H1 (cell line): ENCODE measurements at regions not wholly inside any gene's neighbourhood (a gene's known extent, or its start where the extent isn't known, plus 50 kb on each side); places are given as distances from the start of the nearest gene placed in this dataset.

Experiments used
- CTCF ChIA-PET: fragments of 300-600 bp; sonication (Branson Sonifier 250); formaldehyde crosslinking; loops from one replicate; lab custom pipeline; 2021; ENCODE audit not compliant: partially characterized antibody; lab: Charles Lee
- POLR2A ChIA-PET: fragments of 300-600 bp; sonication (Branson Sonifier 250); formaldehyde crosslinking; loops from one replicate; lab custom pipeline; 2021; ENCODE audit warnings: inconsistent platforms; ENCODE audit not compliant: partially characterized antibody; lab: Charles Lee
- DNase-seq, 2 experiments: peaks; one replicate each; pipeline versions ENCODE4 v3.0.0 to v3.0.0-alpha.2; 2010 to 2022; ENCODE audit warnings: low spot score in 2 of 2, low read depth in 1 of 2, mixed read lengths in 1 of 2
- FAIRE-seq: peaks from 2 replicates; lab custom pipeline; 2011; peaks lifted over from hg19 to GRCh38; lab: Jason Lieb, UNC
- H2AFZ ChIP-seq: 2 replicates; pipeline ENCODE4 v1.8.1; 2012; ENCODE audit warnings: low read length, inconsistent platforms
- H2AK5ac ChIP-seq: 2 replicates; pipeline ENCODE4 v1.6.1; 2013; ENCODE audit warnings: low read depth, low read length
- H2BK120ac ChIP-seq: replicated peaks from 2 replicates; pipeline ENCODE3; 2013; ENCODE audit warnings: low read depth, low read length, inconsistent platforms
- H2BK12ac ChIP-seq: 2 replicates; pipeline ENCODE4 v1.6.1; 2013; ENCODE audit warnings: low read depth, low read length
- H2BK15ac ChIP-seq: 2 replicates; pipeline ENCODE4 v1.6.1; 2013; ENCODE audit warnings: low read length
- H2BK20ac ChIP-seq: 2 replicates; pipeline ENCODE4 v1.6.1; 2013; ENCODE audit warnings: low read length
- H2BK5ac ChIP-seq: 2 replicates; pipeline ENCODE4 v1.6.1; 2013; ENCODE audit warnings: low read depth, low read length
- H3K14ac ChIP-seq: 2 replicates; pipeline ENCODE4 v1.6.1; 2013; ENCODE audit warnings: inconsistent platforms; ENCODE audit not compliant: insufficient read length
- H3K18ac ChIP-seq: 2 replicates; pipeline ENCODE4 v1.6.1; 2013; ENCODE audit warnings: low read length; ENCODE audit errors: extremely low read depth
- H3K23ac ChIP-seq: 2 replicates; pipeline ENCODE4 v1.6.1; 2013; ENCODE audit warnings: inconsistent platforms; ENCODE audit not compliant: insufficient read length
- H3K23me2 ChIP-seq: 2 replicates; pipeline ENCODE4 v1.6.1; 2013; ENCODE audit warnings: low read depth, low read length
- H3K27ac ChIP-seq: 2 replicates; pipeline ENCODE4 v1.6.1; 2011; ENCODE audit warnings: low read depth, low read length, inconsistent platforms
- H3K27me3 ChIP-seq, 4 experiments: replicated peaks in 1 of 4; 1 replicate in 1 of 4; 2 replicates in 3 of 4; pipeline versions ENCODE4 v1.6.1 to v1.8.1; 2011 to 2013; ENCODE audit warnings: low read length in 3 of 4, mild to moderate bottlenecking in 3 of 4, inconsistent platforms in 2 of 4, mixed read lengths in 2 of 4, moderate library complexity in 1 of 4; ENCODE audit not compliant: control insufficient read depth in 3 of 4, insufficient read depth in 3 of 4; ENCODE audit errors: extremely low read depth in 1 of 4
- H3K36me3 ChIP-seq, 4 experiments: 2 replicates each; pipeline versions ENCODE4 v1.6.1 to v1.8.1; 2011 to 2013; ENCODE audit warnings: mild to moderate bottlenecking in 4 of 4, low read length in 3 of 4, moderate library complexity in 2 of 4, control low read depth in 1 of 4, inconsistent platforms in 1 of 4; ENCODE audit not compliant: insufficient read depth in 4 of 4, control insufficient read depth in 2 of 4
- H3K4ac ChIP-seq: replicated peaks from 2 replicates; pipeline ENCODE3; 2013; ENCODE audit warnings: low read length, low read depth, mixed read lengths, inconsistent platforms; ENCODE audit not compliant: insufficient read length
- H3K4me1 ChIP-seq, 4 experiments: replicated peaks in 1 of 4; 1 replicate in 1 of 4; 2 replicates in 3 of 4; pipeline versions ENCODE4 v1.6.1 to v1.8.1; 2011 to 2013; ENCODE audit warnings: low read length in 3 of 4, inconsistent platforms in 2 of 4, mixed read lengths in 1 of 4; ENCODE audit not compliant: insufficient read depth in 4 of 4, control insufficient read depth in 3 of 4
- H3K4me2 ChIP-seq, 2 experiments: 2 replicates each; pipeline versions ENCODE4 v1.6.1 to v1.8.1; 2011 to 2013; ENCODE audit warnings: low read depth in 2 of 2, low read length in 2 of 2, control low read depth in 1 of 2, inconsistent platforms in 1 of 2, mild to moderate bottlenecking in 1 of 2; ENCODE audit not compliant: insufficient read depth in 1 of 2
- H3K4me3 ChIP-seq, 4 experiments: fragments of 200-600, 300-600 bp in 1 of 4; sonication (generic), shearing (Covaris generic), sonication (Bioruptor Twin) in 1 of 4; 2 replicates each; pipeline versions ENCODE4 v1.5.1 to v1.8.1; 2011 to 2016; ENCODE audit warnings: low read length in 4 of 4, low read depth in 3 of 4, control low read depth in 2 of 4, inconsistent platforms in 2 of 4, mild to moderate bottlenecking in 2 of 4, mixed read lengths in 1 of 4, moderate library complexity in 1 of 4; ENCODE audit not compliant: insufficient read depth in 2 of 4; ENCODE audit errors: extremely low read depth in 1 of 4
- H3K56ac ChIP-seq: replicated peaks from 2 replicates; pipeline ENCODE3; 2013; ENCODE audit warnings: low read depth, mild to moderate bottlenecking, mixed read lengths, low read length, inconsistent platforms; ENCODE audit not compliant: insufficient read length
- H3K79me1 ChIP-seq: 2 replicates; pipeline ENCODE4 v1.6.1; 2013; ENCODE audit warnings: low read depth, low read length, control low read depth
- H3K79me2 ChIP-seq, 2 experiments: 2 replicates each; pipeline versions ENCODE4 v1.6.1 to v1.8.1; 2012 to 2013; ENCODE audit warnings: low read length in 2 of 2, mild to moderate bottlenecking in 2 of 2, inconsistent platforms in 1 of 2; ENCODE audit not compliant: insufficient read depth in 2 of 2, control insufficient read depth in 1 of 2
- H3K9ac ChIP-seq, 4 experiments: replicated peaks in 1 of 4; 1 replicate in 1 of 4; 2 replicates in 3 of 4; pipeline versions ENCODE4 v1.6.1 to v1.8.1; 2011 to 2013; ENCODE audit warnings: low read depth in 3 of 4, low read length in 3 of 4, control low read depth in 2 of 4, mild to moderate bottlenecking in 2 of 4, moderate library complexity in 2 of 4, inconsistent platforms in 1 of 4; ENCODE audit errors: extremely low read depth in 1 of 4
- H3K9me3 ChIP-seq, 2 experiments: 2 replicates each; pipeline versions ENCODE4 v1.6.1 to v1.8.1; 2012 to 2013; ENCODE audit warnings: mild to moderate bottlenecking in 2 of 2, moderate library complexity in 2 of 2, control low read depth in 1 of 2, inconsistent platforms in 1 of 2, low read depth in 1 of 2, low read length in 1 of 2, mixed read lengths in 1 of 2; ENCODE audit not compliant: insufficient read depth in 2 of 2
- H4K20me1 ChIP-seq, 2 experiments: replicated peaks in 1 of 2; 2 replicates each; pipeline versions ENCODE3 to v1.8.1; 2011 to 2013; ENCODE audit warnings: inconsistent platforms in 2 of 2, low read length in 2 of 2, mild to moderate bottlenecking in 1 of 2; ENCODE audit not compliant: insufficient read depth in 2 of 2, control insufficient read depth in 1 of 2
- H4K5ac ChIP-seq: 2 replicates; pipeline ENCODE4 v1.6.1; 2013; ENCODE audit warnings: low read length, low read depth, mixed read lengths, inconsistent platforms; ENCODE audit not compliant: insufficient read length
- H4K8ac ChIP-seq: 2 replicates; pipeline ENCODE4 v1.8.0; 2013; ENCODE audit warnings: mild to moderate bottlenecking, moderate library complexity, low read length, inconsistent platforms; ENCODE audit not compliant: insufficient read depth; ENCODE audit errors: extremely low read depth
- H4K91ac ChIP-seq: replicated peaks from 2 replicates; pipeline ENCODE3; 2013; ENCODE audit warnings: low read length, mixed read lengths, inconsistent platforms; ENCODE audit not compliant: insufficient read length
- CEBPB ChIP-seq: IDR thresholded peaks from 2 replicates; pipeline ENCODE4 v1.6.1; 2012; ENCODE audit warnings: low read depth, low read length
- MAX ChIP-seq: IDR thresholded peaks from 2 replicates; pipeline ENCODE4 v1.6.1; 2012; ENCODE audit warnings: inconsistent platforms
- PHF8 ChIP-seq: fragments of 200-600 bp; sonication (generic); conservative IDR thresholded peaks from 2 replicates; pipeline ENCODE4 v1.7.1; 2012; ENCODE audit warnings: low read depth, mild to moderate bottlenecking, inconsistent platforms, low read length, moderate library complexity
- TF ChIP-seq, protein P1 (sequence below): IDR thresholded peaks from 2 replicates; pipeline ENCODE4 v1.6.1; 2011; ENCODE audit warnings: low read length, improper control_type of control experiment

GRCh38 chr1:29460694-29461093, 224.4 kb downstream of the PTPRU start:
- POLR2A ChIA-PET: no interaction called here

More at GRCh38 chr1:29460694-29461093, 224.4 kb downstream of the PTPRU start:
- H3K4me3 ChIP-seq: no peak overlapping the region
- no peak overlapping the region for H2BK15ac ChIP-seq
- H4K20me1 ChIP-seq: no peaks in the 10 kb centered on the region
- H3K4me1 ChIP-seq: peaks cover 0 to 4% (median 0%) of the 10 kb centered on the region in 4 experiments; a peak in 2 of 7 replicates
- no peak overlapping the region for H4K5ac ChIP-seq
- H3K36me3 ChIP-seq: no peaks in the 10 kb centered on the region
- no peak overlapping the region for H2BK120ac ChIP-seq
- H3K23ac ChIP-seq: no peak overlapping the region
- DNase-seq (no peak), FAIRE-seq (no peak)
- H3K9me3 ChIP-seq: peaks cover 5 to 10% of the 10 kb centered on the region in 2 experiments; a peak in 3 of 4 replicates
- H3K79me1 ChIP-seq: no peaks in the 10 kb centered on the region
- no peak overlapping the region for H4K8ac ChIP-seq
- H3K4ac ChIP-seq: no peak overlapping the region
- no peak overlapping the region for H4K91ac ChIP-seq
- H2BK5ac ChIP-seq: no peak overlapping the region; the same call in 1 of the 2 replicates
- CTCF ChIA-PET: interaction anchor here (0.9 to 1.7 kb wide), 3 partner anchors 9 to 42 kb away, joined by 3 read pairs; no protein-coding TSS in a partner anchor
- no peaks in the 10 kb centered on the region for H3K23me2 ChIP-seq
- no peak overlapping the region for H3K4me2 ChIP-seq
- no peak overlapping the region for H3K56ac ChIP-seq
- H3K18ac ChIP-seq: no peak overlapping the region
- no peak overlapping the region for H2BK12ac ChIP-seq
- H3K27me3 ChIP-seq: no peaks in the 10 kb centered on the region
- H3K14ac ChIP-seq: no peak overlapping the region
- H3K79me2 ChIP-seq: no peaks in the 10 kb centered on the region
- no peak overlapping the region for H2AK5ac ChIP-seq
- no peak overlapping the region for H2AFZ ChIP-seq
- H2BK20ac ChIP-seq: no peak overlapping the region
- no peak overlapping the region for H3K27ac ChIP-seq
- H3K9ac ChIP-seq: no peak overlapping the region
- TF ChIP-seq, protein P1, sequence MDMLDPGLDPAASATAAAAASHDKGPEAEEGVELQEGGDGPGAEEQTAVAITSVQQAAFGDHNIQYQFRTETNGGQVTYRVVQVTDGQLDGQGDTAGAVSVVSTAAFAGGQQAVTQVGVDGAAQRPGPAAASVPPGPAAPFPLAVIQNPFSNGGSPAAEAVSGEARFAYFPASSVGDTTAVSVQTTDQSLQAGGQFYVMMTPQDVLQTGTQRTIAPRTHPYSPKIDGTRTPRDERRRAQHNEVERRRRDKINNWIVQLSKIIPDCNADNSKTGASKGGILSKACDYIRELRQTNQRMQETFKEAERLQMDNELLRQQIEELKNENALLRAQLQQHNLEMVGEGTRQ: no peak
- TF ChIP-seq MAX (no peak), PHF8 (no peak), CEBPB (no peak)
